ENCODE measurements at regions not wholly inside any gene's neighbourhood (a gene's known extent, or its start where the extent isn't known, plus 50 kb on each side); places are given as distances from the start of the nearest gene placed in this dataset.

DNA sequence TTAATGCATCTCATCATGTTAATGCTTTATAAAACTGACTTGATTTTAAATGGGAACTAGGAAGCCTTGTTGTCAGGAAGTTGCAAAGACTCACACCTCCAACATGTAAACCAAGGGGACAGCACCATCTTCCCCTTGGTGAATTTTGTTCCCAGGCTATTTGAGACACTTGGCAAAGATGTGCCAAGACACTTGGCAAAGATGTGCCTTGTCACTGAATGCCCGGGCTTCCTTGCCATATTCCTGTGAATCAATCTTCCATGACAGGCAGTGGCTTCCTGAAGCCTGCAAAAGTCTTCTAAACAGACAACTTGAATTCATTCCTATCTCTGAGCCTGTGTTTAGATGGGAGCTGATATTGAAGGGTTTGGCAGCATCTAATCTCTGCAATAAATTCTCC, 465.4 kb upstream of the C16orf82 start:
- peaks cover 12% of the 10 kb centered on the region for H3K9me3 Mint-ChIP-seq (ENCODE audit: low read depth, unreplicated experiment)
- H3K27ac Mint-ChIP-seq (ENCODE audit: unreplicated experiment): no peak overlapping the region
- H3K27me3 Mint-ChIP-seq (ENCODE audit: unreplicated experiment): no peaks in the 10 kb centered on the region
- no peaks in the 10 kb centered on the region for H3K4me1 Mint-ChIP-seq (ENCODE audit: low read depth, unreplicated experiment)
- no peaks in the 10 kb centered on the region for H3K36me3 Mint-ChIP-seq (ENCODE audit: insufficient read depth, unreplicated experiment)
- CTCF ChIA-PET: no interaction called here
- TF ChIP-seq, protein P1, sequence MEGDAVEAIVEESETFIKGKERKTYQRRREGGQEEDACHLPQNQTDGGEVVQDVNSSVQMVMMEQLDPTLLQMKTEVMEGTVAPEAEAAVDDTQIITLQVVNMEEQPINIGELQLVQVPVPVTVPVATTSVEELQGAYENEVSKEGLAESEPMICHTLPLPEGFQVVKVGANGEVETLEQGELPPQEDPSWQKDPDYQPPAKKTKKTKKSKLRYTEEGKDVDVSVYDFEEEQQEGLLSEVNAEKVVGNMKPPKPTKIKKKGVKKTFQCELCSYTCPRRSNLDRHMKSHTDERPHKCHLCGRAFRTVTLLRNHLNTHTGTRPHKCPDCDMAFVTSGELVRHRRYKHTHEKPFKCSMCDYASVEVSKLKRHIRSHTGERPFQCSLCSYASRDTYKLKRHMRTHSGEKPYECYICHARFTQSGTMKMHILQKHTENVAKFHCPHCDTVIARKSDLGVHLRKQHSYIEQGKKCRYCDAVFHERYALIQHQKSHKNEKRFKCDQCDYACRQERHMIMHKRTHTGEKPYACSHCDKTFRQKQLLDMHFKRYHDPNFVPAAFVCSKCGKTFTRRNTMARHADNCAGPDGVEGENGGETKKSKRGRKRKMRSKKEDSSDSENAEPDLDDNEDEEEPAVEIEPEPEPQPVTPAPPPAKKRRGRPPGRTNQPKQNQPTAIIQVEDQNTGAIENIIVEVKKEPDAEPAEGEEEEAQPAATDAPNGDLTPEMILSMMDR (IDR thresholded peaks at IDR 0.05; ENCODE audit: unreplicated experiment): no peak
- no peak for DNase-seq
- intact Hi-C loops (cut with micrococcal nuclease; ENCODE audit: unreplicated experiment): no loop called here
- no peak overlapping the region for H3K4me3 Mint-ChIP-seq (ENCODE audit: low read depth, unreplicated experiment)
- BruUV-seq (replicated peaks): no TSS peak

DNA sequence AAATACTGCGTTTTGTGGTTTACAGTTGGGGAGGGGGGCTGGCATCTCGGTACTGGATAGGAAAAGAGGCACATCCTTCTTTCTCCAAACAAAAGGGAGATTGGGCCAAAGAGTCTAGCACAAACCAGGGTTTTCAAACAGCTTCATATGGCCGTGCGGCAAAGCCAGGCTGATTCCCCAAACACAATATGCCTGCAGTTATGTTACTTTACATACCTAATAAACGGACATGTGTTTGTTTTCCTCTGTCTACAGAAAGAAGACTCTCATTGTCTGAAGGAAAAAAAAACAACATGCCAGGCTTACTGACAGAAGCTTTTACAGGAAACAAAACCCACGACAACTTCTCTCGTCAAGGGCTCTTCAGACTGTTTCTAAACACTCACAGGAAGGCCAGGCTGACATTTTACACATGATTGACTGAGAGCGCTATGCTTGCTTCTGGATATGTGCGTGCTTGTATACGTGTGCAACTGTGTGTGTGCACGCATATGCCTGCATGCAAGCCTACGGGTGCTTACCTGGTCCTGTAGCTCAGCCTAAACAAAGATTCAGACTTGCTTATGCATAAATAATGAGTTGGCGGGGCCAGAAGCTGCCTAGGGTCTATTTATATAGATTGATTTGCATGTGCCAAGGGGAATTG, 461.0 kb upstream of the C16orf82 start:
- Mint-ChIP-seq H3K27me3 (ENCODE audit: unreplicated experiment) (no peaks in the 10 kb centered on the region), H3K9me3 (ENCODE audit: low read depth, unreplicated experiment) (peaks cover 13% of the 10 kb centered on the region), H3K27ac (ENCODE audit: unreplicated experiment) (no peak overlapping the region), H3K4me1 (ENCODE audit: low read depth, unreplicated experiment) (no peaks in the 10 kb centered on the region), H3K4me3 (ENCODE audit: low read depth, unreplicated experiment) (no peak overlapping the region), H3K36me3 (ENCODE audit: insufficient read depth, unreplicated experiment) (no peaks in the 10 kb centered on the region)
- intact Hi-C loops (cut with micrococcal nuclease; ENCODE audit: unreplicated experiment): no loop called here
- DNase-seq: no peak
- TF ChIP-seq, protein P1 (IDR thresholded peaks at IDR 0.05; ENCODE audit: unreplicated experiment): no peak
- BruUV-seq (replicated peaks): no TSS peak
- CTCF ChIA-PET: interaction anchor here (1.0 kb wide), 1 partner anchor 13 kb away, joined by 3 read pairs; no protein-coding TSS in a partner anchor

DNA sequence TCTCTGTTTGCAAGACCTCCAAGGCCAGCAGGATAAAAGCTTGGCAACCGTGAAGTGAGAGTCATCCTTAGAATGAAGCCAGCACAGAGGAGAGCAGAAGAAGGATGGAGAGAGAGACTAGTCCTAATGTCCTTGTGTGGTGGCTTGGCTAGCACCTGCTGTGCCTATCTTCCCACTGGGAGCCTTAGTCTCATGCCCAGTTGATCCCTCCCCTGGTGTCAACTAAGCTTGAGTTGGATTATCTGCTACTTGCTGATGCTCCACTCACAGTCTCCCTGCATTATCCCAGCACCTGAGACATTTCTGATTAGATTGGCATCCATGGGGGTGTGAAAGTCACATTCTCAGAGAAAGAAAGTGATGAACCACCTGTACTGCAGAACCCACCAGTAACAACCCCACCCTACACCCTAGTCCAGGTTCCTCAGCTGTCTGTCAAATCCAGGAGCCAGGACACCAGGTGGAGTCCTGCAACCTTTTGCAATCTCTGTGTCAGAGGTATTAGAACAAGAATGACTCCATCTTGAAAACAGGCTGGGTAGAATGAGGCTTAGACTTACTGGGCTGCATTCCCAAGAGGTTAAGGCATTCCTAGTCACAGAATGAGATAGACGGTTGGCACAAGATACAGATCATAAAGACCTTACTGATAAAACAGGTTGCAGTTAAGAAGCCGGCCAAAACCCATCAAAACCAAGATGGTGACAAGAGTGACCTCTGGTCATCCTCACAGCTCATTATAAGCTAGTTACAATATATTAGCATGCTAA, 460.2 kb upstream of the C16orf82 start:
- H3K36me3 Mint-ChIP-seq (ENCODE audit: insufficient read depth, unreplicated experiment): no peaks in the 10 kb centered on the region
- TF ChIP-seq, protein P1 (IDR thresholded peaks at IDR 0.05; ENCODE audit: unreplicated experiment): no peak
- CTCF ChIA-PET: interaction anchor here (1.0 kb wide), 1 partner anchor 14 kb away, joined by 3 read pairs; no protein-coding TSS in a partner anchor
- DNase-seq: no peak
- H3K4me1 Mint-ChIP-seq (ENCODE audit: low read depth, unreplicated experiment): no peaks in the 10 kb centered on the region
- H3K27me3 Mint-ChIP-seq (ENCODE audit: unreplicated experiment): no peaks in the 10 kb centered on the region
- no peak overlapping the region for H3K4me3 Mint-ChIP-seq (ENCODE audit: low read depth, unreplicated experiment)
- BruUV-seq (replicated peaks): no TSS peak
- no peak overlapping the region for H3K27ac Mint-ChIP-seq (ENCODE audit: unreplicated experiment)
- intact Hi-C loops (cut with micrococcal nuclease; ENCODE audit: unreplicated experiment): no loop called here
- H3K9me3 Mint-ChIP-seq (ENCODE audit: low read depth, unreplicated experiment): peaks cover 16% of the 10 kb centered on the region

DNA sequence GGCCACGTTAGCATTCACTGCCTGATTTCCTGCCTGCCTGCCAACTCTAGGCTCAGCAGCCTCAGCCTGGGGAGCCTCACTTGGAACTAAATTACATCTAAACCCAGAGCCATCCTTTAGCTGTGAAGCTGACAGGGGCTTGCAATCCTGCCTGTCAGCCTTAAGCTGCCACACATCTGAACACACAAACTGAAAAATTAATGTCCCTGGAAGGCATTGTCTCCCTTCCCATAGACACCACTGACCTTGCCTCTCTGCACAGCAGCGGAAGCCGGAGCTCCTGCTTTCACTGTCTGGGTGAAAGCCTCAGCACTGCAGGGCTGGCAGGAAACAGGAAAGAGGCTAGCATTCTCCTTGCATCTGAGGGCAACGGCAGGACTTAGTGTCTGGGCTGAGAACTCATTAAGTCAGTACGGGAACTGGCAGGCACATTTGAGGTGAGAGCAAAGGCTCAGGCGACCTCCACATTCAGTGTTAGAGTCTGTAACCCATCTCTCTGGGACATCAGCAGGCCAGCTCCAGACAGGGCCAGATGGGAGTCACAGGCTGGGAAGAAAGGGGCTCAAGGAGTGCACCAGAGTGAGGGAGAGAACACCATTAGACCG, 452.4 kb upstream of the C16orf82 start:
- DNase-seq: no peak
- H3K36me3 Mint-ChIP-seq (ENCODE audit: insufficient read depth, unreplicated experiment): no peaks in the 10 kb centered on the region
- no peak overlapping the region for H3K27ac Mint-ChIP-seq (ENCODE audit: unreplicated experiment)
- peaks cover 6% of the 10 kb centered on the region for H3K9me3 Mint-ChIP-seq (ENCODE audit: low read depth, unreplicated experiment)
- no peak overlapping the region for H3K4me3 Mint-ChIP-seq (ENCODE audit: low read depth, unreplicated experiment)
- TF ChIP-seq, protein P1 (IDR thresholded peaks at IDR 0.05; ENCODE audit: unreplicated experiment): no peak
- no peaks in the 10 kb centered on the region for H3K27me3 Mint-ChIP-seq (ENCODE audit: unreplicated experiment)
- no TSS peak for BruUV-seq (replicated peaks)
- no peaks in the 10 kb centered on the region for H3K4me1 Mint-ChIP-seq (ENCODE audit: low read depth, unreplicated experiment)
- intact Hi-C loops (cut with micrococcal nuclease; ENCODE audit: unreplicated experiment): no loop called here
- CTCF ChIA-PET: interaction anchor here (0.6 kb wide), 1 partner anchor 248 kb away, joined by 4 read pairs; no protein-coding TSS in a partner anchor

All from Calu3 (cell line).